Choroid plexus epithelial cell (primary cell): ENCODE measurements at regions not wholly inside any gene's neighbourhood (a gene's known extent, or its start where the extent isn't known, plus 50 kb on each side); places are given as distances from the start of the nearest gene placed in this dataset.

ENCODE experiments used
- DNase-seq: peaks from one replicate; pipeline ENCODE4 v3.0.0-alpha.2; 2010; ENCODE audit warnings: low read depth
- H3K4me3 ChIP-seq: 2 replicates; pipeline ENCODE4 v1.5.1; 2011; ENCODE audit warnings: low read depth, mild to moderate bottlenecking, control low read depth, low read length, moderate library complexity
- CTCF ChIP-seq: conservative IDR thresholded peaks from 2 replicates; pipeline ENCODE4 v1.5.1; 2011; ENCODE audit warnings: low read depth, mild to moderate bottlenecking, control low read depth, inconsistent platforms, low read length, moderate library complexity

GRCh38 chr19:32200312-32201038 lies 144.9 kb upstream of the ZNF507 start:
- H3K4me3 ChIP-seq, result no peak overlapping the region
- no peak for DNase-seq
- TF ChIP-seq CTCF, result no peak

GRCh38 chr19:32201211-32201610 lies 144.2 kb upstream of the ZNF507 start:
- no peak overlapping the region for H3K4me3 ChIP-seq
- no peak for DNase-seq
- TF ChIP-seq CTCF, result no peak

- DNase-seq, result no peak
- TF ChIP-seq CTCF, result no peak
- no peak overlapping the region for H3K4me3 ChIP-seq
These were observed 143.8 kb upstream of the ZNF507 start for GRCh38 chr19:32201636-32202051.

GRCh38 chr19:32202244-32202643 lies 143.2 kb upstream of the ZNF507 start:
- DNase-seq, result no peak
- H3K4me3 ChIP-seq, result no peak overlapping the region
- TF ChIP-seq CTCF, result no peak

- H3K4me3 ChIP-seq, result no peak overlapping the region
- no peak for DNase-seq
- TF ChIP-seq CTCF, result no peak
These were observed 142.2 kb upstream of the ZNF507 start for GRCh38 chr19:32203161-32203560.

- TF ChIP-seq CTCF, result no peak
- DNase-seq, result no peak
- no peak overlapping the region for H3K4me3 ChIP-seq
These were observed 139.3 kb upstream of the ZNF507 start for GRCh38 chr19:32206065-32206464.

GRCh38 chr19:32208060-32208459 lies 137.3 kb upstream of the ZNF507 start:
- no peak overlapping the region for H3K4me3 ChIP-seq
- no peak for TF ChIP-seq CTCF
- no peak for DNase-seq
